K562 (cell line): ENCODE measurements at regions not wholly inside any gene's neighbourhood (a gene's known extent, or its start where the extent isn't known, plus 50 kb on each side); places are given as distances from the start of the nearest gene placed in this dataset.
A peak's percentile ranks its signal among the peaks of the same experiment; 100 is the strongest.

Experiments
- ATAC-seq: fragments of 200-7000 bp; cut with Tn5 transposase; 3 replicates; pipeline ENCODE4 v1.9.1; 2020; ENCODE audit warnings: moderate library complexity
- BruUV-seq: library from RNA; stranded (reverse); fragments of 400-500 nt; replicated peaks from 2 replicates; lab custom pipeline; 2021; lab: Mats Ljungman, UMichigan
- CTCF ChIA-PET: fragments of 300-600 bp; formaldehyde crosslinking; extraction: SDS; loops from one replicate; lab custom pipeline; 2021; ENCODE audit warnings: low intra/inter-chr PET ratio; lab: Yijun Ruan, JAX
- POLR2A ChIA-PET: fragments of 300-600, 350-650 bp; sonication (Branson Sonifier 250); formaldehyde crosslinking; extraction: SDS; loops from one replicate; lab custom pipeline; 2021; ENCODE audit warnings: antibody characterized with exemption, inconsistent platforms; lab: Yijun Ruan, JAX
- DNase-seq, 4 experiments: peaks; one replicate each; pipeline versions ENCODE4 v3.0.0 to v3.0.0-alpha.2; 2011 to 2018; ENCODE audit warnings: low spot score in 3 of 4, mixed read lengths in 3 of 4; ENCODE audit errors: extremely low read depth in 1 of 4
- FAIRE-seq: peaks from 2 replicates; lab custom pipeline; 2011; peaks lifted over from hg19 to GRCh38; lab: Jason Lieb, UNC
- H2AFZ ChIP-seq: 2 replicates; pipeline ENCODE4 v1.6.0; 2011; ENCODE audit warnings: low read depth, low read length, control low read depth, inconsistent platforms
- H3K27ac ChIP-seq: fragments of 200-600 bp; 3 replicates; pipeline ENCODE4 v1.8.0; 2011; ENCODE audit warnings: low read depth, mild to moderate bottlenecking, control low read depth, inconsistent platforms, low read length, moderate library complexity, mixed read lengths; ENCODE audit errors: extremely low read depth
- H3K27me3 ChIP-seq, 2 experiments: fragments of 300-600 bp in 1 of 2; 2 replicates in 1 of 2; 3 replicates in 1 of 2; pipeline versions ENCODE4 v1.6.0 to v1.8.0; 2011; ENCODE audit warnings: inconsistent platforms in 2 of 2, low read length in 2 of 2, mild to moderate bottlenecking in 1 of 2, mixed read lengths in 1 of 2, moderate library complexity in 1 of 2; ENCODE audit not compliant: control insufficient read depth in 2 of 2, insufficient read depth in 2 of 2
- H3K36me3 ChIP-seq: fragments of 300-600 bp; 3 replicates; pipeline ENCODE4 v1.8.0; 2011; ENCODE audit warnings: mild to moderate bottlenecking, low read length, inconsistent platforms; ENCODE audit not compliant: control insufficient read depth, insufficient read depth
- H3K4me1 ChIP-seq, 2 experiments: fragments of 200-600 bp in 1 of 2; replicated peaks in 1 of 2; 2 replicates in 1 of 2; 3 replicates in 1 of 2; pipeline versions ENCODE4 v1.5.1 to v1.8.0; 2011; ENCODE audit warnings: inconsistent platforms in 2 of 2, low read length in 2 of 2, mild to moderate bottlenecking in 1 of 2, mixed read lengths in 1 of 2, moderate library complexity in 1 of 2; ENCODE audit not compliant: control insufficient read depth in 2 of 2, insufficient read depth in 2 of 2
- H3K4me2 ChIP-seq: 2 replicates; pipeline ENCODE4 v1.6.1; 2011; ENCODE audit warnings: low read length, control low read depth, inconsistent platforms, mixed read lengths; ENCODE audit not compliant: insufficient read depth
- H3K4me3 ChIP-seq: fragments of 200-600 bp; sonication (generic), shearing (Covaris generic); 2 replicates; pipeline ENCODE4 v1.5.1; 2016; ENCODE audit warnings: control low read depth, inconsistent platforms
- H3K79me2 ChIP-seq: fragments of 200-600 bp; 3 replicates; pipeline ENCODE4 v1.8.0; 2011; ENCODE audit warnings: low read length, inconsistent platforms; ENCODE audit not compliant: control insufficient read depth, insufficient read depth
- H3K9ac ChIP-seq, 2 experiments: 2 replicates each; pipeline versions ENCODE4 v1.6.0 to v1.6.1; 2011; ENCODE audit warnings: low read depth in 2 of 2, low read length in 2 of 2, control low read depth in 1 of 2, inconsistent platforms in 1 of 2, mild to moderate bottlenecking in 1 of 2, mixed read lengths in 1 of 2; ENCODE audit not compliant: insufficient read depth in 1 of 2
- H3K9me1 ChIP-seq: one replicate; pipeline ENCODE4 v1.6.0; 2011; ENCODE audit warnings: inconsistent platforms, mild to moderate bottlenecking, low read length, moderate library complexity; ENCODE audit not compliant: control insufficient read depth, insufficient read depth
- H3K9me3 ChIP-seq: replicated peaks from 2 replicates; pipeline ENCODE4 v1.5.1; 2011; ENCODE audit warnings: low read depth, low read length, inconsistent platforms; ENCODE audit not compliant: control insufficient read depth, insufficient read depth
- H4K20me1 ChIP-seq: replicated peaks from 2 replicates; pipeline ENCODE4 v1.6.1; 2011; ENCODE audit warnings: low read length, inconsistent platforms, mixed read lengths; ENCODE audit not compliant: control insufficient read depth, insufficient read depth
- CAMTA2 ChIP-seq: fragments of 250-450 bp; sonication (Bioruptor Pico); conservative IDR thresholded peaks from 2 replicates; pipeline ENCODE4 v1.5.1; 2022
- FOXP1 ChIP-seq: sonication (generic); formaldehyde crosslinking; IDR thresholded peaks from 2 replicates; pipeline ENCODE4 v1.8.0; 2022; ENCODE audit warnings: mild to moderate bottlenecking, missing genetic modification reagents
- MEF2A ChIP-seq: IDR thresholded peaks from 2 replicates; pipeline ENCODE4 v1.6.1; 2011; ENCODE audit warnings: low read depth, mild to moderate bottlenecking, low read length, moderate library complexity; ENCODE audit not compliant: control insufficient read depth
- TCFL5 ChIP-seq: fragments of 250-450 bp; sonication (Bioruptor Pico); conservative IDR thresholded peaks from 2 replicates; pipeline ENCODE4 v1.6.1; 2021; ENCODE audit warnings: mild to moderate bottlenecking, moderate library complexity, matching md5 sums
- ZBTB12 ChIP-seq: fragments of 250-450 bp; sonication (Bioruptor Pico); IDR thresholded peaks from 2 replicates; pipeline ENCODE4 v1.4.0; 2020
- ZNF639 ChIP-seq, 2 experiments: fragments of 200-800 bp in 1 of 2; sonication (Bioruptor generic) in 1 of 2; sonication (generic) in 1 of 2; formaldehyde crosslinking in 1 of 2; IDR thresholded peaks in 1 of 2; conservative IDR thresholded peaks in 1 of 2; 2 replicates each; pipeline versions ENCODE4 v1.5.0 to v1.6.1; 2016 to 2020; ENCODE audit warnings: missing compliant biosample characterization in 1 of 2, missing genetic modification characterization in 1 of 2, missing genetic modification reagents in 1 of 2
- WGBS: fragments of 100-300 bp; shearing (Covaris generic); methylation state at CpG from one replicate; pipeline ENCODE4 v1.1.6; 2016; ENCODE audit warnings: low coverage, mixed read lengths; ENCODE audit not compliant: insufficient coverage; ENCODE audit errors: missing lambda C conversion rate; 5-methylcytosine and 5-hydroxymethylcytosine counted together
- in situ Hi-C: fragments of 300-500 bp; cut with MboI; formaldehyde crosslinking; loops from 4 replicates; pipeline ENCODE4 v1.15.0; 2018; ENCODE audit warnings: inconsistent platforms, mixed read lengths
- intact Hi-C: fragments of 100-400 bp; cut with micrococcal nuclease; formaldehyde crosslinking; loops from 2 replicates; pipeline ENCODE4 v1.14.2; 2022

- TF ChIP-seq ZNF639 (CRISPR knock-in tag; conservative IDR thresholded peaks at IDR 0.05 in 1 of 2, IDR thresholded peaks at IDR 0.05 in 1 of 2) (no peak), TCFL5 (CRISPR knock-in tag) (no peak), CAMTA2 (CRISPR knock-in tag) (no peak)
These were observed 145.2 kb downstream of the SCARB1 start (continued) for GRCh38 chr12:124718458-124718857.

- POLR2A ChIA-PET, result interaction anchor here (0.6 kb wide), 1 partner anchor 13 kb away, joined by 3 read pairs; no protein-coding TSS in a partner anchor
- intact Hi-C loops, result no loop called here
These were observed 145.6 kb downstream of the SCARB1 start for GRCh38 chr12:124718036-124718435.

More at GRCh38 chr12:124718036-124718435, 145.6 kb downstream of the SCARB1 start:
- no peaks in the 10 kb centered on the region for H4K20me1 ChIP-seq
- H3K9me3 ChIP-seq, result no peaks in the 10 kb centered on the region
- CTCF ChIA-PET, result no interaction called here
- H3K36me3 ChIP-seq, result no peaks in the 10 kb centered on the region
- no peak overlapping the region for H2AFZ ChIP-seq
- H3K9me1 ChIP-seq, result no peaks in the 10 kb centered on the region
- no peak overlapping the region for H3K9ac ChIP-seq
- H3K4me2 ChIP-seq, result no peak overlapping the region
- ATAC-seq (no peak), DNase-seq (no peak), FAIRE-seq (peak; percentile 15)
- no peak for TF ChIP-seq ZBTB12 (CRISPR knock-in tag)
- TF ChIP-seq FOXP1 (CRISPR knock-in tag), result no peak
- no peak for TF ChIP-seq MEF2A
- H3K4me1 ChIP-seq, result peaks cover 11 to 18% of the 10 kb centered on the region in 2 experiments; a peak in 3 of 5 replicates
- in situ Hi-C loops, result no loop called here
- no TSS peak for BruUV-seq
- no peak overlapping the region for H3K27ac ChIP-seq
- H3K27me3 ChIP-seq, result peaks cover 20 to 41% of the 10 kb centered on the region in 2 experiments; a peak in 4 of 5 replicates
- 33% methylated on average over 14 of the region's 14 CpGs for WGBS
- H3K4me3 ChIP-seq, result no peak overlapping the region
- no peaks in the 10 kb centered on the region for H3K79me2 ChIP-seq
